HCT116 (cell line): ENCODE measurements at regions not wholly inside any gene's neighbourhood (a gene's known extent, or its start where the extent isn't known, plus 50 kb on each side); places are given as distances from the start of the nearest gene placed in this dataset.
A peak's percentile ranks its signal among the peaks of the same experiment; 100 is the strongest.
"Not testable (repeated sequence)": the region's sequence is repeated elsewhere in the genome, so short reads cannot be mapped to it uniquely, and the experiment has no call there.

ENCODE experiments used
- ATAC-seq: fragments of 200-7000 bp; cut with Tn5 transposase; 2 replicates; pipeline ENCODE4 v1.9.1; 2020; ENCODE audit warnings: mild to moderate bottlenecking, moderate library complexity
- BruUV-seq: library from RNA; stranded (reverse); fragments of 400-500 nt; replicated peaks from 2 replicates; lab custom pipeline; 2021; lab: Mats Ljungman, UMichigan
- CTCF ChIA-PET: fragments of 300-600 bp; sonication (Branson Sonifier 250); formaldehyde crosslinking; loops from one replicate; lab custom pipeline; 2021; ENCODE audit warnings: antibody characterized with exemption; lab: Charles Lee
- POLR2A ChIA-PET: fragments of 300-600, 350-600 bp; sonication (Branson Sonifier 250); formaldehyde crosslinking; loops from one replicate; lab custom pipeline; 2021; ENCODE audit warnings: antibody characterized with exemption; lab: Charles Lee
- RAD21 ChIA-PET, 2 experiments: fragments of 300-600 bp; sonication (Branson Sonifier 250); formaldehyde crosslinking; loops; one replicate each; lab custom pipeline; 2023; ENCODE audit warnings: low total read pairs in 2 of 2; ENCODE audit not compliant: uncharacterized antibody in 2 of 2, unreplicated experiment in 2 of 2, low non-redundant PET in 1 of 2; lab: Charles Lee
- DNase-seq: peaks from one replicate; pipeline ENCODE4 v3.0.0-alpha.2; 2010; ENCODE audit warnings: low read depth, low spot score
- H2AFZ ChIP-seq: fragments of 200-600 bp; shearing (Covaris generic), sonication (generic); 2 replicates; pipeline ENCODE4 v1.6.1; 2017; ENCODE audit warnings: low read depth, mixed run types, mixed read lengths, antibody characterized with exemption, low read length; ENCODE audit not compliant: poor library complexity, severe bottlenecking
- H3K27ac ChIP-seq: 2 replicates; pipeline ENCODE4 v1.5.1; 2012; ENCODE audit warnings: low read depth, low read length
- H3K27me3 ChIP-seq: fragments of 200-600 bp; sonication (generic); 2 replicates; pipeline ENCODE4 v1.6.1; 2016; ENCODE audit warnings: mixed run types, low read length, mixed read lengths; ENCODE audit not compliant: insufficient read depth
- H3K36me3 ChIP-seq, 2 experiments: fragments of 200-500 bp in 1 of 2; fragments of 200-600 bp in 1 of 2; sonication (Bioruptor generic) in 1 of 2; sonication (generic) in 1 of 2; 2 replicates each; pipeline versions ENCODE4 v1.5.1 to v1.6.1; 2014 to 2016; ENCODE audit warnings: low read length in 2 of 2, inconsistent platforms in 1 of 2, mixed read lengths in 1 of 2, mixed run types in 1 of 2; ENCODE audit not compliant: insufficient read depth in 2 of 2, control insufficient read depth in 1 of 2
- H3K4me1 ChIP-seq, 2 experiments: fragments of 200-600 bp in 1 of 2; sonication (generic) in 1 of 2; 2 replicates each; pipeline versions ENCODE4 v1.5.1 to v1.6.1; 2012 to 2017; ENCODE audit warnings: low read length in 2 of 2, inconsistent platforms in 1 of 2, mild to moderate bottlenecking in 1 of 2, mixed read lengths in 1 of 2, mixed run types in 1 of 2, moderate library complexity in 1 of 2; ENCODE audit not compliant: insufficient read depth in 2 of 2, control insufficient read depth in 1 of 2
- H3K4me2 ChIP-seq: fragments of 200-600 bp; sonication (generic); 2 replicates; pipeline ENCODE4 v1.6.1; 2017; ENCODE audit warnings: mixed run types, low read length, mixed read lengths
- H3K4me3 ChIP-seq, 2 experiments: fragments of 200-600 bp in 1 of 2; sonication (generic) in 1 of 2; replicated peaks in 1 of 2; 2 replicates each; pipeline ENCODE4 v1.5.1; 2011 to 2016; ENCODE audit warnings: low read length in 2 of 2, control low read depth in 1 of 2, low read depth in 1 of 2, mild to moderate bottlenecking in 1 of 2, mixed read lengths in 1 of 2, mixed run types in 1 of 2
- H3K79me2 ChIP-seq: fragments of 200-600 bp; sonication (generic); 2 replicates; pipeline ENCODE4 v1.6.1; 2017; ENCODE audit warnings: mild to moderate bottlenecking, mixed run types, low read length, moderate library complexity, mixed read lengths; ENCODE audit not compliant: insufficient read depth
- H3K9ac ChIP-seq: fragments of 200-600 bp; sonication (generic); 2 replicates; pipeline ENCODE4 v1.6.1; 2016; ENCODE audit warnings: low read length, mixed read lengths
- H3K9me2 ChIP-seq: fragments of 200-600 bp; sonication (generic), shearing (Covaris generic); 2 replicates; pipeline ENCODE4 v1.6.1; 2017; ENCODE audit warnings: mixed run types, mild to moderate bottlenecking, moderate library complexity; ENCODE audit not compliant: insufficient read depth
- H3K9me3 ChIP-seq, 2 experiments: fragments of 200-500 bp in 1 of 2; fragments of 200-600 bp in 1 of 2; sonication (Bioruptor generic) in 1 of 2; sonication (generic) in 1 of 2; 2 replicates each; pipeline ENCODE4 v1.6.1; 2014 to 2017; ENCODE audit warnings: low read length in 2 of 2, mixed read lengths in 2 of 2, inconsistent platforms in 1 of 2, low read depth in 1 of 2, mild to moderate bottlenecking in 1 of 2, mixed run types in 1 of 2, moderate library complexity in 1 of 2; ENCODE audit not compliant: control insufficient read depth in 1 of 2, insufficient read depth in 1 of 2
- H4K20me1 ChIP-seq: fragments of 200-600 bp; sonication (generic), shearing (Covaris generic); 2 replicates; pipeline ENCODE4 v1.6.1; 2017; ENCODE audit warnings: mixed run types, mild to moderate bottlenecking, moderate library complexity; ENCODE audit not compliant: insufficient read depth
- intact Hi-C: fragments of 100-400 bp; cut with micrococcal nuclease; formaldehyde crosslinking; loops from 2 replicates; pipeline ENCODE4 v1.10.0; 2022

GRCh38 chr21:7853836-7854235 is 2667.5 kb upstream of the TPTE start:
- intact Hi-C loops, H3K79me2 ChIP-seq, H3K4me3 ChIP-seq, H3K36me3 ChIP-seq, H2AFZ ChIP-seq, H3K27me3 ChIP-seq, H3K27ac ChIP-seq, POLR2A ChIA-PET, RAD21 ChIA-PET, H3K9ac ChIP-seq, H3K9me3 ChIP-seq, H4K20me1 ChIP-seq, DNase-seq, BruUV-seq, CTCF ChIA-PET, H3K4me2 ChIP-seq, H3K4me1 ChIP-seq, H3K9me2 ChIP-seq: not testable (repeated sequence)
- ATAC-seq = peak; percentile 74
